Body of pancreas (tissue), 4 donors: ENCODE measurements at regions not wholly inside any gene's neighbourhood (a gene's known extent, or its start where the extent isn't known, plus 50 kb on each side); places are given as distances from the start of the nearest gene placed in this dataset.

Source experiments
- ATAC-seq: fragments of 150-250 bp; one replicate; pipeline ENCODE4 v1.9.1; 2016
- DNase-seq, 4 donors: peaks; one replicate each; pipeline ENCODE4 v3.0.0-alpha.2; 2019
- H3K27ac ChIP-seq, 4 donors: fragments of 200-600 bp; sonication (generic); 1 replicate in 3 of 4; 2 replicates in 1 of 4; pipeline versions ENCODE4 v1.5.1 to v1.6.1; 2016 to 2019; ENCODE audit warnings: mild to moderate bottlenecking in 1 of 4, mixed read lengths in 1 of 4, moderate library complexity in 1 of 4
- H3K27me3 ChIP-seq, 2 donors: fragments of 200-600 bp; sonication (generic); one replicate each; pipeline ENCODE4 v1.6.0; 2016; ENCODE audit warnings: mild to moderate bottlenecking in 1 of 2
- H3K36me3 ChIP-seq, 2 donors: fragments of 200-600 bp; sonication (generic); replicated peaks in 1 of 2; 2 replicates each; pipeline ENCODE4 v1.5.1; 2016; ENCODE audit warnings: low read depth in 2 of 2; ENCODE audit not compliant: insufficient read depth in 1 of 2
- H3K4me1 ChIP-seq: fragments of 200-600 bp; sonication (generic); one replicate; pipeline ENCODE4 v1.6.0; 2016
- H3K4me3 ChIP-seq, 2 donors: fragments of 200-600 bp; sonication (generic); 1 replicate in 1 of 2; 2 replicates in 1 of 2; pipeline ENCODE4 v1.5.1; 2016 to 2019
- H3K9me3 ChIP-seq, 3 donors: fragments of 200-600 bp; sonication (generic); 1 replicate in 2 of 3; 2 replicates in 1 of 3; pipeline ENCODE4 v1.5.1; 2016
- POLR2A ChIP-seq, 3 donors: fragments of 450-650 bp; IDR thresholded peaks; one replicate each; pipeline ENCODE4 v1.6.1; 2016; ENCODE audit warnings: antibody characterized with exemption in 3 of 3, mild to moderate bottlenecking in 2 of 3
- WGBS, 2 donors: methylation state at CpG; one replicate each; pipeline ENCODE4 v1.1.5; 2017; 5-methylcytosine and 5-hydroxymethylcytosine counted together
- intact Hi-C: fragments of 100-400 bp; cut with DNase I; formaldehyde crosslinking; loops from one replicate; pipeline ENCODE4 v1.15.1; 2023
- TF ChIP-seq, protein P1 (sequence below), 7 experiments: fragments of 450-650 bp in 4 of 7; fragments of 200-600 bp in 3 of 7; sonication (generic) in 3 of 7; IDR thresholded peaks; one replicate each; pipeline ENCODE4 v1.5.1; 2016 to 2019; ENCODE audit warnings: antibody characterized with exemption in 7 of 7

- no peaks in the 10 kb centered on the region for H3K9me3 ChIP-seq
- no peaks in the 10 kb centered on the region for H3K36me3 ChIP-seq
- WGBS, 2 donors: 72 to 92% methylated on average over 1 of the region's 1 CpG
- no peaks in the 10 kb centered on the region for H3K4me1 ChIP-seq
- H3K27me3 ChIP-seq: no peaks in the 10 kb centered on the region
- ATAC-seq (no peak), DNase-seq (no peak)
- intact Hi-C loops: no loop called here
- H3K27ac ChIP-seq: no peak overlapping the region
- TF ChIP-seq, protein P1, sequence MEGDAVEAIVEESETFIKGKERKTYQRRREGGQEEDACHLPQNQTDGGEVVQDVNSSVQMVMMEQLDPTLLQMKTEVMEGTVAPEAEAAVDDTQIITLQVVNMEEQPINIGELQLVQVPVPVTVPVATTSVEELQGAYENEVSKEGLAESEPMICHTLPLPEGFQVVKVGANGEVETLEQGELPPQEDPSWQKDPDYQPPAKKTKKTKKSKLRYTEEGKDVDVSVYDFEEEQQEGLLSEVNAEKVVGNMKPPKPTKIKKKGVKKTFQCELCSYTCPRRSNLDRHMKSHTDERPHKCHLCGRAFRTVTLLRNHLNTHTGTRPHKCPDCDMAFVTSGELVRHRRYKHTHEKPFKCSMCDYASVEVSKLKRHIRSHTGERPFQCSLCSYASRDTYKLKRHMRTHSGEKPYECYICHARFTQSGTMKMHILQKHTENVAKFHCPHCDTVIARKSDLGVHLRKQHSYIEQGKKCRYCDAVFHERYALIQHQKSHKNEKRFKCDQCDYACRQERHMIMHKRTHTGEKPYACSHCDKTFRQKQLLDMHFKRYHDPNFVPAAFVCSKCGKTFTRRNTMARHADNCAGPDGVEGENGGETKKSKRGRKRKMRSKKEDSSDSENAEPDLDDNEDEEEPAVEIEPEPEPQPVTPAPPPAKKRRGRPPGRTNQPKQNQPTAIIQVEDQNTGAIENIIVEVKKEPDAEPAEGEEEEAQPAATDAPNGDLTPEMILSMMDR (IDR thresholded peaks at IDR 0.05): no peak
- no peak for TF ChIP-seq POLR2A (IDR thresholded peaks at IDR 0.05)
- no peak overlapping the region for H3K4me3 ChIP-seq
These were observed 451.4 kb upstream of the DAB2 start for GRCh38 chr5:39876146-39876545.

- intact Hi-C loops: no loop called here
- Histone ChIP-seq H3K4me3 (no peak overlapping the region), H3K27me3 (no peaks in the 10 kb centered on the region), H3K36me3 (no peaks in the 10 kb centered on the region), H3K27ac (no peak overlapping the region), H3K9me3 (no peaks in the 10 kb centered on the region), H3K4me1 (no peaks in the 10 kb centered on the region)
- DNase-seq: no peak
- TF ChIP-seq POLR2A (IDR thresholded peaks at IDR 0.05): no peak
- TF ChIP-seq, protein P1 (IDR thresholded peaks at IDR 0.05): no peak
- ATAC-seq: no peak
These were observed 445.4 kb upstream of the DAB2 start for GRCh38 chr5:39870137-39870536.

GRCh38 chr5:39869396-39869795 is 444.6 kb upstream of the DAB2 start:
- 70 to 83% methylated on average over 1 of the region's 1 CpG for WGBS, 2 donors
- no peak for ATAC-seq
- Histone ChIP-seq H3K36me3 (no peaks in the 10 kb centered on the region), H3K27ac (no peak overlapping the region), H3K27me3 (no peaks in the 10 kb centered on the region), H3K4me3 (no peak overlapping the region), H3K9me3 (no peaks in the 10 kb centered on the region), H3K4me1 (no peaks in the 10 kb centered on the region)
- intact Hi-C loops: no loop called here
- no peak for TF ChIP-seq POLR2A (IDR thresholded peaks at IDR 0.05)
- TF ChIP-seq, protein P1 (IDR thresholded peaks at IDR 0.05): no peak
- no peak for DNase-seq

- no peaks in the 10 kb centered on the region for H3K9me3 ChIP-seq
- TF ChIP-seq POLR2A (IDR thresholded peaks at IDR 0.05): no peak
- TF ChIP-seq, protein P1 (IDR thresholded peaks at IDR 0.05): no peak
- DNase-seq (no peak), ATAC-seq (no peak)
- intact Hi-C loops: no loop called here
- no peaks in the 10 kb centered on the region for H3K27me3 ChIP-seq
- no peaks in the 10 kb centered on the region for H3K36me3 ChIP-seq
- H3K4me1 ChIP-seq: no peaks in the 10 kb centered on the region
- H3K4me3 ChIP-seq: no peak overlapping the region
- H3K27ac ChIP-seq: no peak overlapping the region
These were observed 443.1 kb upstream of the DAB2 start for GRCh38 chr5:39867923-39868322.

DNA sequence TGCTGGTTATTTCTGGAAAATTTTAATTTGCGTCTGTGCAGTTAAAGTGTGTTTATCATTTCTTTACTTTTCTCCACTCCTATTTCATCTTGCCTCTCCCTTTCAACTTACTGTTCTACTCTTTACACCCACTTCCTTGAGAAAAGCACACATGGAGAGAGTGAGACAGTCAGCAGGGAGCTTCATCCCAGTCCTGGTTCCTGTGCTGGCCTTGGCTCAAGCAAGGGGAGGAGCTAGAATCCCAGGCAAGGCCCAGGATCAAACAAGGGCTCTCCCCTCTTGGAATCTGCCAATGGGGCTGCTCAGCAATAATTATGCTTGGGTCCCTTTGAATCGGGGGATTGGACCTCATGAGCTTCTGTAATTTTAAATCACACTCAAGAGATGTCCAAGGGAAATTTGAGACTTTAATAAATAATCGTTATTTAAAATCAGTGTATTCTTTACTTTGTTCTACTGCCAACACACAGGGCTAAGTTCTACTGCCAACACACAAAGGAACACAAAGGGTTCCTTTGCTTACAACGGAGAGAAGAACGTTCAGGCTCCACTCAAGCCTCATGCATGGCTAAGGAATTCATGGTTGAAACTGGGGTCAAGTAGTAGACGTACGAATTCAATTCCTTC is 439.3 kb upstream of the DAB2 start:
- Histone ChIP-seq H3K4me1 (no peaks in the 10 kb centered on the region), H3K9me3 (no peaks in the 10 kb centered on the region), H3K27ac (peak overlapping the region; percentile 15 to 69 (median 48)), H3K36me3 (no peaks in the 10 kb centered on the region), H3K27me3 (no peaks in the 10 kb centered on the region), H3K4me3 (no peak overlapping the region)
- DNase-seq: peak; percentile 57 to 80 (median 69)
- intact Hi-C loops: no loop called here
- TF ChIP-seq, protein P1 (IDR thresholded peaks at IDR 0.05): no peak
- no peak for TF ChIP-seq POLR2A (IDR thresholded peaks at IDR 0.05)
- ATAC-seq: peak; percentile 89
- WGBS, 2 donors: 38 to 46% methylated on average over 7 of the region's 7 CpGs
